PC-9 (cell line): ENCODE measurements at regions not wholly inside any gene's neighbourhood (a gene's known extent, or its start where the extent isn't known, plus 50 kb on each side); places are given as distances from the start of the nearest gene placed in this dataset.

Source experiments
- BruUV-seq: library from RNA; stranded (reverse); fragments of 400-500 nt; replicated peaks from 2 replicates; lab custom pipeline; 2021; lab: Mats Ljungman, UMichigan
- CTCF ChIA-PET: fragments of 300-600 bp; sonication (Branson Sonifier 250); formaldehyde crosslinking; loops from one replicate; lab custom pipeline; 2022; ENCODE audit warnings: antibody characterized with exemption; lab: Charles Lee
- POLR2A ChIA-PET: fragments of 300-600 bp; sonication (Branson Sonifier 250); formaldehyde crosslinking; loops from one replicate; lab custom pipeline; 2022; ENCODE audit warnings: antibody characterized with exemption; ENCODE audit not compliant: unreplicated experiment; lab: Charles Lee
- DNase-seq, 2 experiments: peaks; one replicate each; pipeline versions ENCODE4 v3.0.0 to v3.0.0-alpha.2; 2015 to 2022; ENCODE audit warnings: mixed read lengths in 1 of 2
- H2AFZ ChIP-seq: fragments of 200-600 bp; sonication (generic); 2 replicates; pipeline ENCODE4 v1.8.1; 2017; ENCODE audit warnings: antibody characterized with exemption
- H3F3A ChIP-seq: fragments of 200-600 bp; sonication (generic); 2 replicates; pipeline ENCODE4 v1.8.1; 2017; ENCODE audit warnings: antibody characterized with exemption, mild to moderate bottlenecking, low read depth; ENCODE audit not compliant: insufficient read depth
- H3K27ac ChIP-seq: fragments of 200-600 bp; sonication (generic); 2 replicates; pipeline ENCODE4 v1.6.1; 2016; ENCODE audit warnings: mixed run types
- H3K27me3 ChIP-seq: fragments of 200-600 bp; sonication (generic); 2 replicates; pipeline ENCODE4 v1.6.1; 2016; ENCODE audit warnings: low read depth, mixed run types; ENCODE audit not compliant: insufficient read depth
- H3K36me3 ChIP-seq: fragments of 200-600 bp; sonication (generic); 2 replicates; pipeline ENCODE4 v1.6.1; 2016; ENCODE audit warnings: low read depth, mixed run types
- H3K4me1 ChIP-seq: fragments of 200-600 bp; sonication (generic); replicated peaks from 2 replicates; pipeline ENCODE4 v1.6.1; 2016; ENCODE audit warnings: mixed run types; ENCODE audit not compliant: insufficient read depth
- H3K4me2 ChIP-seq: fragments of 200-600 bp; sonication (generic); 2 replicates; pipeline ENCODE4 v1.6.1; 2017; ENCODE audit warnings: mixed run types
- H3K4me3 ChIP-seq: fragments of 200-600 bp; sonication (generic); 2 replicates; pipeline ENCODE4 v1.6.1; 2016; ENCODE audit warnings: mixed run types
- H3K79me2 ChIP-seq: fragments of 200-600 bp; sonication (generic); 2 replicates; pipeline ENCODE4 v1.6.1; 2017; ENCODE audit warnings: low read depth, mixed run types
- H3K9me2 ChIP-seq: fragments of 200-600 bp; sonication (generic); 2 replicates; pipeline ENCODE4 v1.8.1; 2017; ENCODE audit warnings: mild to moderate bottlenecking; ENCODE audit not compliant: insufficient read depth
- H3K9me3 ChIP-seq: fragments of 200-600 bp; sonication (generic); 2 replicates; pipeline ENCODE4 v1.8.1; 2016; ENCODE audit warnings: low read depth; ENCODE audit not compliant: insufficient read depth
- H4K20me1 ChIP-seq: fragments of 200-600 bp; sonication (generic); 2 replicates; pipeline ENCODE4 v1.8.1; 2017; ENCODE audit not compliant: insufficient read depth
- CTCF ChIP-seq: fragments of 200-600 bp; sonication (generic); conservative IDR thresholded peaks from 2 replicates; pipeline ENCODE4 v1.6.1; 2017; ENCODE audit warnings: mixed run types, antibody characterized with exemption, mild to moderate bottlenecking, moderate library complexity
- EZH2 ChIP-seq: fragments of 200-600 bp; sonication (generic); IDR thresholded peaks from 2 replicates; pipeline ENCODE4 v1.8.0; 2017; ENCODE audit warnings: antibody characterized with exemption, low read depth
- intact Hi-C: fragments of 100-400 bp; cut with micrococcal nuclease; formaldehyde crosslinking; loops from one replicate; pipeline ENCODE4 v1.10.0; 2022; ENCODE audit not compliant: unreplicated experiment

- intact Hi-C loops = no loop called here
- peak overlapping the region; percentile 13; the same call in 1 of the 2 replicates for H3K4me2 ChIP-seq
- no peaks in the 10 kb centered on the region for H3K9me2 ChIP-seq
- 0 out of 2 replicates have a peak overlapping the region, but pooled peaks have one; percentile 3 for H3K27ac ChIP-seq
- no peaks in the 10 kb centered on the region for H3K36me3 ChIP-seq
- ChIA-PET CTCF (no interaction called here), POLR2A (no interaction called here)
- H3K27me3 ChIP-seq = no peaks in the 10 kb centered on the region
- H3K4me1 ChIP-seq = peaks cover 13% of the 10 kb centered on the region
- H3K4me3 ChIP-seq = no peak overlapping the region
- no peaks in the 10 kb centered on the region; the same call in 1 of the 2 replicates for H3K9me3 ChIP-seq
- no TSS peak for BruUV-seq
- TF ChIP-seq CTCF (no peak), EZH2 (no peak)
- peaks cover 6% of the 10 kb centered on the region; the same call in 1 of the 2 replicates for H3F3A ChIP-seq
- no peaks in the 10 kb centered on the region for H3K79me2 ChIP-seq
- no peaks in the 10 kb centered on the region for H4K20me1 ChIP-seq
- DNase-seq = no peak
- H2AFZ ChIP-seq = peak overlapping the region; percentile 48; the same call in 1 of the 2 replicates
These were observed 186.5 kb downstream of the LURAP1L start for GRCh38 chr9:12961276-12961809.

GRCh38 chr9:12963537-12963936 is 188.7 kb downstream of the LURAP1L start:
- no peak for DNase-seq
- Histone ChIP-seq H2AFZ (no peak overlapping the region), H3K9me2 (no peaks in the 10 kb centered on the region), H3K4me3 (no peak overlapping the region), H3K4me2 (no peak overlapping the region), H3K4me1 (peaks cover 6% of the 10 kb centered on the region), H3K27me3 (no peaks in the 10 kb centered on the region), H3K27ac (no peak overlapping the region), H4K20me1 (no peaks in the 10 kb centered on the region), H3K9me3 (no peaks in the 10 kb centered on the region), H3K36me3 (no peaks in the 10 kb centered on the region), H3K79me2 (no peaks in the 10 kb centered on the region), H3F3A (no peaks in the 10 kb centered on the region)
- ChIA-PET POLR2A (no interaction called here), CTCF (no interaction called here)
- TF ChIP-seq EZH2 = no peak
- TF ChIP-seq CTCF = no peak
- no TSS peak for BruUV-seq
- intact Hi-C loops = no loop called here

- H2AFZ ChIP-seq = no peak overlapping the region
- no peak for DNase-seq
- TF ChIP-seq EZH2 (no peak), CTCF (no peak)
- no peaks in the 10 kb centered on the region for H3K27me3 ChIP-seq
- H3K4me1 ChIP-seq = peaks cover 6% of the 10 kb centered on the region
- H3K36me3 ChIP-seq = no peaks in the 10 kb centered on the region
- no peaks in the 10 kb centered on the region for H3K79me2 ChIP-seq
- H3K9me3 ChIP-seq = no peaks in the 10 kb centered on the region
- BruUV-seq = no TSS peak
- H3K27ac ChIP-seq = no peak overlapping the region
- ChIA-PET CTCF (no interaction called here), POLR2A (no interaction called here)
- intact Hi-C loops = no loop called here
- no peak overlapping the region for H3K4me2 ChIP-seq
- no peak overlapping the region for H3K4me3 ChIP-seq
- H4K20me1 ChIP-seq = no peaks in the 10 kb centered on the region
- no peaks in the 10 kb centered on the region for H3F3A ChIP-seq
- no peaks in the 10 kb centered on the region for H3K9me2 ChIP-seq
These were observed 189.5 kb downstream of the LURAP1L start for GRCh38 chr9:12964271-12964670.
